GM19455 (cell line): ENCODE measurements at regions not wholly inside any gene's neighbourhood (a gene's known extent, or its start where the extent isn't known, plus 50 kb on each side); places are given as distances from the start of the nearest gene placed in this dataset.

Experiments
- ATAC-seq: cut with Tn5 transposase; IDR thresholded peaks from one replicate; pipeline ENCODE4 v1.9.1; 2021; ENCODE audit not compliant: unreplicated experiment

DNA sequence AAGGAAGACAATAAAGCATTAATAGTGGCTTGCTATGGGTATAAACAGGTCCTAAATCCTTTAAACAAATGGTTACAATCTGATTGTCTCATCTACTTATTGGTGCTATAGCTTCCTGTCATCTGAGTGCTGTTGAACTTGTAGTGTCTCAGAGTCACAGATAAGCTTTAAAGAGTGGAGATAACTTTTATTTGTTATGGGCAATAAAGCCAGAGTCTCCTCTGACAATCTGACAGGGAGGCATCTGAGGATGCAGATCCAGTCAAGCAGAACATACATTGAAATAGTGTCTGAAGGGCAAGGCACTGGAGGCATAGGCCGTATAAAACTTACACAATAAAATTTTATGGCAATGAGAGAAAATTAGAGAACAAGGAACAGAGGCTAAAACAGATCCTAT is 1132.4 kb upstream of the CDH2 start:
- no peak for ATAC-seq

DNA sequence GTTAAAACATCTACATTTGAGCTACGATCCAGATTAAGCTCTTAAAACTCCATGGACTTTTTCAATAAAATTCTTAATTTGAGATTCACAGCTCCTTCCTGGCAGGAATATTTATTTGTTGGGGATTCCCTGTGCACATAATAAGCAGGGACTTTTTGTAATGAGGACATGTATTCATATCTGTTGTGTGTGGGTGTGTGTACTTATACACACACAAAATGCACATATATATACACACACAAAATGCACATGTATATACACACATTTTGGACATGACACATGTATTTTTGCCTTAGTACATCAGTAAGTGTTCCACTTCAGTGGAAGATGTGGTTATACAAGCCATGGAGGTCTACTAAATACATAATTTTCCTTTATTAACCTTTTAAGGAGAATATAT is 1131.1 kb upstream of the CDH2 start:
- ATAC-seq: no peak

DNA sequence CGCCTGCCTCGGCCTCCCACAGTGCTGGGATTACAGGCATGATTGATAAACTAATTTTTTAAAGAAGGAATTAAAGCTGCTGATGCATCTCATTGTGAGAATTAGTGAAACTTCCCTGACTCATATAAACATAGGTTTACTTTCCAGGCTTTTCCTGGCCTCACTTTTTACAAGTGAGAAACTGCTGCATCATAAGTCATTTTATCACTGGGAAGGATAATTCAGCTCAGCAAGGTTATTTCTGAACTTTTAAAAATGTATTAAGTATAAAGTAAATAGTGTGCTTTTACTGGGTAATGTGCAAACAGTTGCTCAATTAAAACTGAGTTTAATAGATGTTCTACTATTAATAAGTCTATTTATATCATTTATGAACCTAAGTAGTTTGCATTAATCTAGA is 1130.3 kb upstream of the CDH2 start:
- no peak for ATAC-seq

DNA sequence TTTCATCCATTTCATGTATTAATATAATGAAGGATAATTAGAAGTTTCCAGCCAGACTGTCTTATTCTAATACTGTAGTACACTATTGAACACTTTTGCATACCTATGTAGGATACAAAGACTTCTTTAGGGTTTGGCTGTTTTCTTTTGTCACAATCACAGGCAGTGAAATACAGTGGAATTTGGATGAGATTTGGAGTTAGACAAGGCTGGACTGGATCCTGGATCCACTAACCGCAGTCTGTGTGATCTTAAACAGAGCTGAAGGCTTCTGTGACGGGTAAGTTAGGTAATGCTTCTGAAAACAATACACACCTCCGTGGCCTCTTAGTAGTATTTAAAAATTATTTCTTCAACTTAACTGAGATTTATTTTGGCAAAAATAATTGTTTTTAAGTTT is 1128.6 kb upstream of the CDH2 start:
- ATAC-seq: no peak

DNA sequence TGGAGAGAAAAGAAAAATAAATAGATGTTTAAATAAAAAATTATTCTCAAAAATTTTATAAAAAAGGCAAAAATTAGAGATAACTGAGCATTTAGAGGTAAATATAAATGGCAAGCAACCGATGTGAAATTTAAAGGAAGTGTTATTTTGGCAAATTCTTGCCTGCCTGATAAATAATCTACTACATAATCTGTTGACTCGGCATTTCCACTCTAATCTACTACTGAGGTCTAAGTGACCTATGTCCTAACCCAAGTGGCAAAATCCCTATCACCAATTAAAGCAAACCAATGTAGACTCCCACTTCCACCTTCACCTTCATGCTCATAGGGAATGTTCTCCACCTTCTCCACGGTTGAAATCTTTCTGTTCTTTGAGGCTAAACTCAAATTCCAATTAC is 1124.1 kb upstream of the CDH2 start:
- ATAC-seq: no peak

DNA sequence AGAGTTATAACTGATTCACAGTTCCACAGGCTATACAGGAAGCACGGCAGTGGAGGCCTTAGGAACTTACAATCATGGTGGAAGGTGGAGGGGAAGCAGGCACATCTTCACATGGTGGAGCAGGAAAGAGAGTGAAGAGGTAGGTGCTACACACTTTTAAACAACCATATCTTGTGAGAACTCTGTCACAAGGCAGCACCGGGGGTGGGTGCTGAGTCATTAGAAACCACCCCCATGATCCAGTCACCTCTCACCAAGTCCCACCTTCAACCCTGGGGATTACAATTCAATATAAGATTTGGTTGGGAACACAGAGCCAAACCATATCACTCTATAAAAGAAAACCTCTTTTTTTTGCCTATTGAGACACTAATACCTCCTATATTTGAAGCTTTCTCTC is 1108.5 kb upstream of the CDH2 start:
- no peak for ATAC-seq

DNA sequence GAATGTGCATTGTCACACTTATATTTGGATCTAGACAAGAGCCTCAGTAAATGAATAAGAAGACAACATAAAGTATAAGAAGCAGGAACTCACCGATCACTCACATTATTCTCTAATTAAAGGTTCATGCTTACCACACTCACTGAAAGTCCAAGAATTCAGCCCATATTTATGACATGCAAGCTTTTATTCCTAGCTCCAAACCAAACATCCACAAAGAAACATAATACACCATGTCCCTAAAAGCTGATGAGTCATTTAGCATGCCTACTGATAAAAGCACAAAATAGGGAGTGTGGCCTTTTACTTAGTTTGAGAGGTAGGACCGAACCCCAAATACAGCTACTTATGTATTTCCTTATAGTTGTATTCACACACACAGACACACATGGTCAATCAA is 1094.6 kb upstream of the CDH2 start:
- ATAC-seq: no peak

DNA sequence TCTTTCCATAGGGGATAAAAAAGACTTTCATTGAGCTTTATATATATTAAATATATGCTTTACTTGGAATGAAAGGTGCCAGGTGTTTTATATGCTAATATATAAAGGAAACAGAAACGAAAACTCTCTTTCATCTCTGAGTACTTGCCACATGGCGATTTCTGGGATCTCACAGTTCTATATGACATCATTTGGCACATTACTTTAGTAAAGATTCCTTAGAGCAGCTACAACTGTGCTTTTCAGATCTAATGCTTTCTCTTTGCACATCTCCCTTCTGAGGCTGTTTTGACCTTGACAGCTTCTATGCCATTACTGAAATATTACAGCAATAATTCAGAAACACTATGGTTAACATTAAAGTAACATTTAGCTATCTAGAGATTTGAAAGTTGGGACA is 1082.9 kb upstream of the CDH2 start:
- ATAC-seq: no peak

DNA sequence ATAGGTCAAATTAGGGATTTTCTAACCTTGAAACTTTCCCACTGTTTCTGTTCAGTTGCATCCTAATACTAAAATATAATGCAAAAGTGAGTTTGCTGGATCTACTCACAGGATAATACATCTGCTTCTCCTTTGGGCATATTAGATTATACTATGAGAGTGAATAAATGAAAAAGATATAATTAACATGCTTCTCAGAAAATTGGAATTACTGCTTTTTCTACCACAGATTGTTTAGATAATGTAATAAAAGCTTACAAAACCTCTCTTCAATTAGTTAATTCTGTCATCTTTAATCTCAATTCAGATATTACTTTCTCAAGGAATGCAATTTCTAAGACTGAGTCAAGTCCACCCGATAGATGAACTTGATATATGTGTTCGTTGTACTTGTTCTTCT is 1077.2 kb upstream of the CDH2 start:
- ATAC-seq: no peak

DNA sequence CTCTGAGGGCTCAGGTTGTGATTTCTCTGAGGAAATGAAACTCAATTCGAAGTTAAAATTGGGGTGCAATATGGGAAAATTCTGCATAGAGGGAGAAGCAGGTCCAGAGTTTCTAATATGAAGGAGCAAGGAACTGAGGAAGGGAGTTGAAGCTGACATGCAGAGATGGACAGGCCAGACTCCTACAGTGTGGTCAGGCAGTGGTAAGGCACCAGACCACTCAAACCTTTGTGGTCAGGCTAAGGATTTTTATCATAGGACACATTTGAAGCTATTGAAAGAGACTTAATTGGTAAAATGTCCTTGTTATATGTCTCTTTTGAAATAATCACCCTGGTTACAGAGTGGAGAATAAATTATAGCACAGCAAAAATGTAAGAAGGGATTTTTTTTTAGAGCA is 1074.8 kb upstream of the CDH2 start:
- ATAC-seq: no peak

DNA sequence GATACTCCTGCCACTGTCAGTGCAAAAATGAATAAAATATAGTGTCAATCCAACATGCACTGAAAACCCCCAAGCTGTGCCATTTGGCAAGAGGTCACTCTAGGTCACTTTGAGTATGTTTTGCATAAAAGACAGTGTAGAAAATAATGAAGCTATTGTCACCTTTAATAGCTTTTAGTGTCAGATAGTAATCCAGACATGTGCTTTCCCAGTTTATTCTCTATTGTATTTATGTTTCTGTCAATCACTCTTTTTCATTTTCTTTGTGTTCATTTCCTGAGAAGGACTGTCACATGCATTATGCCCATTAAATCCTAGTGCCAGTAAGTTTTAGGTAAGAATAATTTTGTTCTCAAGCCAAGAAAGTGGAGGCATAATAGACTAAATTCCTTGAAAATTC is 1073.9 kb upstream of the CDH2 start:
- ATAC-seq: no peak

DNA sequence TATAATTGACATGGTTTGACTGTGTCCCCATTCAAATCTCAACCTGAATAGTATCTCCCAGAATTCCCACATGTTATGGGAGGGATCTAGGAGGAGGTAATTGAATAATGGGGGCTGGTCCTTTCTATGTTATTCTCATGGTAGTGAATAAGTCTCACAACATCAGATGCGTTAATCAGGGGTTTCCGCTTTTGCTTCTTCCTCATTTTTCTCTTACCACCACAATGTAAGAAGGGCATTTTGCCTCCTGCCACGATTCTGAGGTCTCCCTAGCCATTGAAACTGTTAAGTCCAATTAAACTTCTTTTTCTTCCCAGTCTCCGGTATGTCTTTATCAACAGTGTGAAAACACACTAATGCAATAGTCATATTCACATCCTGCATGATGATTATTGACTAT is 1073.3 kb upstream of the CDH2 start:
- no peak for ATAC-seq

DNA sequence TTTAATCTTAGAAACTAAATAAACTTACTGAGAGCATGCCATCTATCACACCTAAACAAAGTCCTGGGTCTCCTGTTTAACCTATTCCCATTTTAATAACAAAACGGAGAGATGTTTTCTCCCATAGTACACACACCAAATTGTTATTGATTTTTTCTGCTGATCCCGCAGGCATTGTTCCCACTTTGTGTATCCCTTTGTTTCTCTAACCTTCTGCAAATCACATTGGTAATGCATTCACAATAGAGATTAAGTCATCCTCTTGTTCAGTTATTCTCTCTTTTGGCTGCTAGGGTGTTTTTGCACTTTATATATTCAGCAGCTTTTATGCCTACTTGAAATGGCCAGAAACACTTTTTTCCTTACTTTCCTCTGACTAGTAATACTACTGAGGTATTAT is 1071.9 kb upstream of the CDH2 start:
- no peak for ATAC-seq

DNA sequence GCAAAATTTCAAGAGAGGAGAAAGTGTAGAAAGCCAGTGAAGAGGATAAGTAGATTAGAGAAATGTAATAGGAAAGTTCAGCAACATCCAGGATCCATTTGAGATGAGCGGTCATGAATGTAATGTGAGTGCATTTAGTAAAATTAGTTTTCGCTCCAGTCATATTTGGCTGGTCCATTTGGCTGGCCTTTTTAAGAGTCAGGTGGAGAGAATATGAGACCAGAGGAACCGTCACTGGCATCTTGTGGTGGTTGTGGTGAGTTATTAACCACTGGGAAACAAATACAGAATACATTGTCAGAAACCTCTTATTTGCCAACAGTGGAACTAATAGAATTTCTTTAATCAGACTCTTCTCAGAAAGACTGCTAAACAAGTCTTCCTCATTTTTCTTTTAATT is 1064.3 kb upstream of the CDH2 start:
- no peak for ATAC-seq

DNA sequence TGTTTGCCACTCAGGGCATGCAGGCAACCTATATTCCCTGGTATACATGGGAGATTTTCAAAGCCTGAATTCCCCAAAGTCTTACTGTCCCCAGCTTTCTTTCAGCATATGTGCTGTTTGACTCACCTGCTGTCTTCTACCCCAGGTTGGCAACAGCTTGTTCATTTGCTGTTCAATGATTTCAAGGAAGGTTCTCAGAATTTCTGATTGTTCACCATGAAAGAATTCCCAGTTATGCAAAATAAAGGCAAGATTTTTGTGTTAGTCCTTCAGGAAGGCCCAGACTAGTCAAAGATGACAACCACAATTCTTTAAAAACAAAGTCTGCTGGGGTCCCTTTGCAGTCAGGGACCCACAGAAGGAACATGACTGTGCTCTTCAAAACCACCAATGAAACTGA is 1057.8 kb upstream of the CDH2 start:
- ATAC-seq: no peak

DNA sequence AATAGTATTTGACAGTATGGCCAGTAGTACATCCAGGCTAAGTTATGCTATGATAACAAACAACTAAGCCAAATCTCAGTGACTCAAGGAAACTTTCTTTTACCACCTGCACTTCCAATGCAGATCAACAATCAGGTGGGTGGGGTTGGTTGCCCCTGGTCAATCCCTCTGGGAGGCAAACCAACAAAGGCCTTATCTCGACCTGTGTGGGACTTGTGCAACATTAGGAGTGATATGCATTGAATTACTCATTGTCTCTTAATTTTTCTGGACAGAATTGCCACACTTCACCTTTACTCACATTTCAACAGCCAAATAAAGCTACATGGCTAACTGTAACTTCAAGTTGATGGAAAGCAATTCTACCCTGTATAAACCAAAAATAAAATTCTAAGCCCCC is 1049.3 kb upstream of the CDH2 start:
- no peak for ATAC-seq

DNA sequence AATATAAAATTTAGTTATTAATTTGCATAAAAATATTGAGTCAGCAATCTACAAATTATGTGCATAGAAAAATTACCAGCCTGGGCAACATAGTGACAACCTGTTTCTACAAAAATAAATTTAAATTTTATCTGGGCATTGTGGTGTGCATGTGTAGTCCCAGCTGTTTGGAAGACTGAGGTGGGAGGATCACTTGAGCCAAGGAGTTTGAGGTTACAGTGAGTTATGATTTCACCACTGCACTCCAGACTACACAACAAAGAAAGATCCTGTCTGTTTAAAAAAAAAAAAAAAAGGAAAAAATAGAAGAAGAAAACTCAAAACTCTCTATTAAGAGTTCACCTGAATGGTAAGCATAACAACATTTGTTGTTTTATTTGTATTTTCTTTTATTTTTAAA is 1048.4 kb upstream of the CDH2 start:
- no peak for ATAC-seq

DNA sequence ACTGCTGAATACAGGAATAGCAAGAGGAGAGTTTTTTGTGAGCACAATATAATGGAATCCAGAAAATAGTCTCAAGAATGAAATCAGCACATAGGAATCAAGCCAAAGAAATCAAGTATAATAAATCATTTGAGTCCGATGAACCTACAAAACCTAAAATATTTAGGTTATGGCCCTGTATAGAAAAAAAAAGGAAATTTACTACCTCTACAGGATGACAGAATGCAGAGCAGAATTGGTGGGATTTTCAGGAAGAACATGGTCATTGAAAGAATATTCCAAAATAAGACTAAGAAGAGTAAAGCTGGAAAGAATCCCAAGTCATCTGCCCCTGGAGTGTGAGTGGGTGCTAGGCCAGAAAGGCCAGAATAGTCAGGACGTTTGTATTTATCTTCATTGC is 1041.2 kb upstream of the CDH2 start:
- no peak for ATAC-seq

DNA sequence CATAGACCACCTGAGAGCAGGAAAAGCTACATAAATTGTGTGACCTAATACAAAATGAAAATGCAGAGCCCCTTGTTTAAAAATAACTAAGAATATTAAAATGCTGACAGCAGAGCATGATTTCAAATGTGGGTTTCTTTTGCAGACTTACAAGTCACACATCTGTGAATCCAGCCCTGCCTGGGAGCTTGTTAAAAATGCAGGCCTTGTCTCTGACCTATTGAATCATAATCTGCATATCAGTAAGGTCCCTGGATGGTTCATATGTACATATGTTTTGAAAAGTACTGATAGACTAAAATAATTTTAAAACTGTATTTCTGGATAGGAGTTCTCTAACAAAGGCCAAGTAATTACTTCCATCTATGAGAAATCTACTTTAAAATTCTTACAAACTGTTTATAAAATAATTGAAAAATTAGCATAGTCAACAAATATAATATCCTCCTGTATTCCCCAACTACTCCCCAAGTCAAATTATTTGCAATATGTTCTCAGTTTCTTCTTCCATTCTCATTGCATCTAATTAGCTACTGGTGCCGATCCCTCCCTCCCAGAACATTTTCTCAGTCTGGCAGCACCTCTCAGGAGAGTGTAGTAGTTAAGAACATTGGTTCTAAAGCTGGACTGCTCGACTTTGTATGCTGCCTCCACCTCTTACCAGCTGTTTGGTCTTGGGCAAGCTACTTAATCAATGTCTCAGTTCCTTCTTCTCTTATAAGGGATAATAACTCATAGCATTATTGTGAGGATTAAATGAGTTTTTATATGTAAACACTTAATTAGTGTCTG is 1040.4 kb upstream of the CDH2 start:
- ATAC-seq: no peak

DNA sequence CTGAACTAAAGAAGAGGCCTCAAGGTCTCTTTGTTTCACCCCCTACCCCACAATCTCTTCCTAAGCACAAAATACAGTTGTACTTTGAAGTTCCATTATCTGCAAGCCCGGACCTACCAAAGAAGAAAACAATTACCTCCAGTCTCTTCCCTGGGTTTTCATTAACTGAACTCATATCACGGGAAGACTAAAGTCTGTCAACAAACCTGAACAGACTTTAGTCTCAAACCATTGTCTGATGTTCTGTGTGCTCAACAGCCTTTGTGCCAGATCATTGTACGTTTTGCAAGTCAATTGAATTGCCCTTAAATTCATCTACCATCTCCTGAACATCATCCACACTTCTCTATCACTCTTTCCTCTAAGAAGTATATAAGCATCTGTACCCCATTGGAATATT is 1021.9 kb upstream of the CDH2 start:
- no peak for ATAC-seq

DNA sequence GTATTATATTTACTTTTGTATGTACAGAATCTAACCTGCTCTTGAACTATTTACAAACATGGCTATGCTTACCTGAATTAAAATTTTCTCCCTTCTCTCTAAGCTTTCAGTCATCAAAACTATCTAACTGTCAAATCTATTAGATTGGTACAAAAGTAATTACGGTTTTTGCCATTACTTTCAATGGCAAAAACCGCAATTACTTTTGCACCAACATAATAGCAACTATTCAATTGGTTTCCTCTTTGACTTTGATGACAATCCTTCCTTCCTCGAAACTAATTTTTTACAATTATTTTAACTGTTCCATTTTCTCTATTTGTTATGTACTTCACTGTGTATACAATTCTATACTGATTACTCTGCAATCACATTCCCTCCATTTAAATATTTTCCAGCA is 1019.4 kb upstream of the CDH2 start:
- no peak for ATAC-seq

DNA sequence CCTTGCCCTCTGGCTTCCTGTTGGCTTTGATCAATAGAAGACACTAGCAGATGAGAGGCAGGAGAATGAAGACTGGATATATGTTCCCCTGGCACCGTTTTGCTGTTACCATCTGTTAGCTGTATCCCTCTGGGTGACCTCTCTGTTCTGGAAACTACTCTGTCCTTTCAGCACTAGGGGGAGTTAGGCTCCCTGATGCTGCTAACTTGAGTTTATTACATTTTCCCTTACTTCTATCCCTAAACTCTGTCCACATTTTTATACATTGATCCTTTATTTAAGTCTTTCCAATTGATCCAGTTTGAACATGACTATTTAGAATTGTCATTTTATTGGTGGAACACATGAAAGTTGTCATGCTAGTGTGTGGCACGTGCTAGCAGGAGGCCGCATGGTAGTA is 1014.3 kb upstream of the CDH2 start:
- no peak for ATAC-seq

DNA sequence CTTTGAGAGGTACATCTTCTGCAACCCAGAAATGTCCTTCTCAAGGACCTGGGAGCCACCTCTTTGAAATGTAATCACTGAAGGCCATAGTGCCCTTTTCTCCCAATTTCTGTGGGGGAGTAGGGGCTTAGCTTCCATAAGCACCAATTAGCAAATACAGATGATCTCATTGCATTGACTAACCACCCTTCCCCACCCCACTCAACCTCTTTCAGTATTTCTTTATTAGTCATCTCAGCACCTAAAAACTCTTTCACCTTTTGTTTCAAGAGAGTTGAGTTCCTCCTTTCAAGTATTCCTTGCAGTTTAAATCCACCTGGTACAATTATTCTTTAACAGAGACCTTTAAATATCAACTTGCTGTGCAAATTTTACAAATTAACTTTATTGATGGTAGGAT is 1011.8 kb upstream of the CDH2 start:
- ATAC-seq: no peak

DNA sequence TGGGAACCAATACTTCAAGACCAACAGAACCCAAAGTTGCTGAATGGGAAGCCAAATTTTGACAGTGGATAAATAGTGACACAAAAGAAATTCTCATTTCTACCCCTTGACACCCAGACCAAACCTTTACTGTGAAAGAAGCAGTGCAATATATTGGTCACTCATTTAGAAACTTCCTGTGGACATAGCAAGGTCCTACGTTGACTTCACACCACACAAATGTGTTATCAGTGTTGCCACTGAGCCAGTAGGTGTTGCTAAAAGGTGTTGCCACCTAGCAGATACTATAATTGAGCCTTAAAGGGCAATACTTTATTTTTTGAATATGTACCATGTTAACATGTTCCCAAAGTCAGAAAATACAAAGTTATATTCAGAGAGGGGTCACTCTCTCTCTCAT is 1008.9 kb upstream of the CDH2 start:
- no peak for ATAC-seq
